ENCODE measurements at regions not wholly inside any gene's neighbourhood (a gene's known extent, or its start where the extent isn't known, plus 50 kb on each side); places are given as distances from the start of the nearest gene placed in this dataset.

DNA sequence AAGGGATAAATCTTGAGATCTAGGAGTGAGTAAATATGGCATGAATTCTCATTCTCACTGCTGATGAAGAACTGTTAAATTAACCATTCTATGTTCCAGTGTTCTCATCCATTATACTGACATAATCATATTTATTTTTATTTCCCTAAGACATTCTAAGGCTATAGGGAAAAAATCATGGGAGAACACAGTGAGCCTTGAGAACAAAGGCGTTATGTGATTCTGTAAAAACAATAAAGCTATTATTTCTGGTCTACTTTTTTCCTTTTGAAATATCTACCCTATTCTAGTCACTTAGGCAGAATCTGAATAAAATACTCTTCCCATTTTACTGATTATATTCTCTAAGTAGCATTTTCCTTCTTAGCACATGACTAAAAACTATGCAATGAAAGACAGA is 155.7 kb upstream of the ADAMTS16 start:
- no peaks in the 10 kb centered on the region for H3K4me1 ChIP-seq
- H3K36me3 ChIP-seq, result no peaks in the 10 kb centered on the region
- TF ChIP-seq, protein P1, sequence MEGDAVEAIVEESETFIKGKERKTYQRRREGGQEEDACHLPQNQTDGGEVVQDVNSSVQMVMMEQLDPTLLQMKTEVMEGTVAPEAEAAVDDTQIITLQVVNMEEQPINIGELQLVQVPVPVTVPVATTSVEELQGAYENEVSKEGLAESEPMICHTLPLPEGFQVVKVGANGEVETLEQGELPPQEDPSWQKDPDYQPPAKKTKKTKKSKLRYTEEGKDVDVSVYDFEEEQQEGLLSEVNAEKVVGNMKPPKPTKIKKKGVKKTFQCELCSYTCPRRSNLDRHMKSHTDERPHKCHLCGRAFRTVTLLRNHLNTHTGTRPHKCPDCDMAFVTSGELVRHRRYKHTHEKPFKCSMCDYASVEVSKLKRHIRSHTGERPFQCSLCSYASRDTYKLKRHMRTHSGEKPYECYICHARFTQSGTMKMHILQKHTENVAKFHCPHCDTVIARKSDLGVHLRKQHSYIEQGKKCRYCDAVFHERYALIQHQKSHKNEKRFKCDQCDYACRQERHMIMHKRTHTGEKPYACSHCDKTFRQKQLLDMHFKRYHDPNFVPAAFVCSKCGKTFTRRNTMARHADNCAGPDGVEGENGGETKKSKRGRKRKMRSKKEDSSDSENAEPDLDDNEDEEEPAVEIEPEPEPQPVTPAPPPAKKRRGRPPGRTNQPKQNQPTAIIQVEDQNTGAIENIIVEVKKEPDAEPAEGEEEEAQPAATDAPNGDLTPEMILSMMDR (IDR thresholded peaks at IDR 0.05), result no peak
- TF ChIP-seq POLR2A (IDR thresholded peaks at IDR 0.05), result no peak
- 59% methylated on average over 1 of the region's 1 CpG for WGBS (ENCODE audit: insufficient coverage, low coverage, low lambda C conversion rate, missing lambda C conversion rate)
- DNase-seq (no peak), ATAC-seq (no peak)
- no peaks in the 10 kb centered on the region for H3K27me3 ChIP-seq
- H3K4me3 ChIP-seq, result no peak overlapping the region
- intact Hi-C loops (cut with DNase I), result no loop called here
- no peak overlapping the region for H3K27ac ChIP-seq
- H3K9me3 ChIP-seq, result no peaks in the 10 kb centered on the region

DNA sequence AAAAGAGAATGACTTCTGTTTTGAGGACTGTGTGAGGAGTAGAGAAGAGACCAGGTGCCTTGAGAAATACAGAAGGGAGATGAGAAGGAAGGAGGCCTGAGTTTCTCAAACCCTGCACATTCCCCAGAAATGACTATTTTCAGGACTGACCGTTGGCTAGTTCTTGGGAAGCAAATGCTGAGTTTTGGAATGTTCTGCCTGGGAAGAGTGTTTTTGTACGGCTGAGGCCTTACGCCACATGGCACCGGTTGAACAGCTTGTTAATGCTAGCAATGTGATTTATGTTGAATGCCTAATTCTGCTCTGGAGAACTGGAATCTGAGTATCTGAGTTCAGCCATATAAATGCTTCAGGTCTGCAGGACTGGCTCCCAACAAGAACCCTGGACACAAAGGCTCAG is 152.7 kb upstream of the ADAMTS16 start:
- TF ChIP-seq, protein P1 (IDR thresholded peaks at IDR 0.05), result no peak
- TF ChIP-seq POLR2A (IDR thresholded peaks at IDR 0.05), result no peak
- no CpG with 5 or more reads among the region's 4 CpGs for WGBS (ENCODE audit: insufficient coverage, low coverage, low lambda C conversion rate, missing lambda C conversion rate)
- intact Hi-C loops (cut with DNase I), result no loop called here
- no peak for DNase-seq
- Histone ChIP-seq H3K36me3 (no peaks in the 10 kb centered on the region), H3K27me3 (no peaks in the 10 kb centered on the region), H3K9me3 (no peaks in the 10 kb centered on the region), H3K27ac (no peak overlapping the region), H3K4me3 (no peak overlapping the region), H3K4me1 (no peaks in the 10 kb centered on the region)
- ATAC-seq, result no peak

DNA sequence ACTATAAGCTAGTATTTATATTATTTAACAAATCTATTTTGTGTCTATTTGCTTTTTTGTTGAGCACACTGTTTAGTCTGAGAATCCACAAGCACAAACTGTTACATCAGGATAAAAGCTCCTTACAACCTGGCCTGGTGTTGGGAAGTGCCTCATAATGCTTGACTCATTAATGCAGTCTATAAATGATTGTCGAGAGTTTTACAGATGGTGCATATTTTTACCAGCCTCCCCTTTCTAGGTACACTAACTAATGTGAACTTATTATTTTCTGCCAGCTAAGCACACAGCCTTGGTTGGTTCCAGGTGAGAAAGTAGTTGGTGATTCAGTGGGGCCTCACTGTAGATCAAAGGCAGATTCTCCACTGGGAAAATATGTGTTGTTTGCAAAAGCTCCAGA is 151.0 kb upstream of the ADAMTS16 start:
- intact Hi-C loops (cut with DNase I), result no loop called here
- Histone ChIP-seq H3K27ac (no peak overlapping the region), H3K9me3 (no peaks in the 10 kb centered on the region), H3K36me3 (no peaks in the 10 kb centered on the region), H3K4me3 (no peak overlapping the region), H3K4me1 (no peaks in the 10 kb centered on the region), H3K27me3 (no peaks in the 10 kb centered on the region)
- TF ChIP-seq, protein P1 (IDR thresholded peaks at IDR 0.05), result no peak
- TF ChIP-seq POLR2A (IDR thresholded peaks at IDR 0.05), result no peak
- DNase-seq (no peak), ATAC-seq (no peak)
- WGBS (ENCODE audit: insufficient coverage, low coverage, low lambda C conversion rate, missing lambda C conversion rate), result 55% methylated on average over 1 of the region's 1 CpG

DNA sequence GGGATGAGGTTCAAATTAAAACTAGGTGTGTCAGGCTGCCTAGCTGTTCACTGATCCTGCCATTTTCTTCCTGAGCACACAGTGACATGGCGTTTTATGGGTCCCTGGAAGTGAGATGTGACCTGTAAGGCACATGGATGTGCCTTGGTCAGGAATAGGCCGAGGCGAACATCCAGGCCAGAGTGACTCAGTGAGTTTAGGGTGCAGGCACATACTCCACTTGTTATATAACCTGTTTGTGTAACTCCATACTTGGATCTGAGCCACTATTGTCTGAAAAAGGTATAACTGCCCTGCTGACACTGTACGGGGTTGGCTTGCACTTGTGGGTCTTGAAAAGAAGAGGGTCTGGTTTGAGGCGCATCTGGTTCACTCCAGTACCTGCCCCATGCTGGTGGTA is 150.1 kb upstream of the ADAMTS16 start:
- intact Hi-C loops (cut with DNase I), result no loop called here
- Histone ChIP-seq H3K27me3 (no peaks in the 10 kb centered on the region), H3K9me3 (no peaks in the 10 kb centered on the region), H3K4me1 (no peaks in the 10 kb centered on the region), H3K27ac (no peak overlapping the region), H3K4me3 (no peak overlapping the region), H3K36me3 (no peaks in the 10 kb centered on the region)
- TF ChIP-seq, protein P1 (IDR thresholded peaks at IDR 0.05), result no peak
- TF ChIP-seq POLR2A (IDR thresholded peaks at IDR 0.05), result no peak
- ATAC-seq (no peak), DNase-seq (no peak)
- WGBS (ENCODE audit: insufficient coverage, low coverage, low lambda C conversion rate, missing lambda C conversion rate), result 63% methylated on average over 4 of the region's 5 CpGs

DNA sequence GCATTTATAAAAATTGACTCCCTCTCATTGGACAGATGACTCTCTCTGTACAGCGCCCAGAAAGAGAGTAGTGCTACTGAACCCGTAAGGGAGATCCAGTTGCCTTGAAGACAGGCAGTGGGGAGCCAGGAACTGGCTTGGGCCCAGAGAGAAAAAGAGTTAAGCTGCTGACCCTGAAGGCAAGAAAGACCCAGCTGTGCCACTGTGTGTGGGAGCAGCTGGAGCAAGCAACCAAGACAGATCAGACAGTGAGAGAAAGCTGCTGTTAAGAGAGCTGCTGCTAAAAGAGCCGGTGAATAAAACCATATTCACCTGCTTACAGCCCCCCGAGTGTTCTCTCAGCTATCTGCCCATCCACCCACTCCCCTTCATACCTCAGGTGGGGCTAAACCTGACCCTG is 149.7 kb upstream of the ADAMTS16 start:
- DNase-seq (no peak), ATAC-seq (no peak)
- no peaks in the 10 kb centered on the region for H3K9me3 ChIP-seq
- H3K4me1 ChIP-seq, result no peaks in the 10 kb centered on the region
- 83% methylated on average over 4 of the region's 4 CpGs for WGBS (ENCODE audit: insufficient coverage, low coverage, low lambda C conversion rate, missing lambda C conversion rate)
- no peaks in the 10 kb centered on the region for H3K36me3 ChIP-seq
- H3K27ac ChIP-seq, result no peak overlapping the region
- no peaks in the 10 kb centered on the region for H3K27me3 ChIP-seq
- TF ChIP-seq, protein P1 (IDR thresholded peaks at IDR 0.05), result no peak
- intact Hi-C loops (cut with DNase I), result no loop called here
- no peak overlapping the region for H3K4me3 ChIP-seq
